Uterus (tissue), 2 donors: ENCODE measurements at regions not wholly inside any gene's neighbourhood (a gene's known extent, or its start where the extent isn't known, plus 50 kb on each side); places are given as distances from the start of the nearest gene placed in this dataset.

Source experiments
- POLR2A ChIP-seq, 2 donors: fragments of 450-650 bp; IDR thresholded peaks; one replicate each; pipeline ENCODE4 v1.6.1; 2016; ENCODE audit warnings: antibody characterized with exemption in 2 of 2, mild to moderate bottlenecking in 1 of 2, moderate library complexity in 1 of 2
- TF ChIP-seq, protein P1 (sequence below), 4 experiments: fragments of 200-600 bp in 2 of 4; fragments of 450-650 bp in 2 of 4; sonication (generic) in 2 of 4; IDR thresholded peaks; one replicate each; pipeline ENCODE4 v1.5.1; 2016 to 2019; ENCODE audit warnings: antibody characterized with exemption in 4 of 4, mild to moderate bottlenecking in 2 of 4, moderate library complexity in 1 of 4

DNA sequence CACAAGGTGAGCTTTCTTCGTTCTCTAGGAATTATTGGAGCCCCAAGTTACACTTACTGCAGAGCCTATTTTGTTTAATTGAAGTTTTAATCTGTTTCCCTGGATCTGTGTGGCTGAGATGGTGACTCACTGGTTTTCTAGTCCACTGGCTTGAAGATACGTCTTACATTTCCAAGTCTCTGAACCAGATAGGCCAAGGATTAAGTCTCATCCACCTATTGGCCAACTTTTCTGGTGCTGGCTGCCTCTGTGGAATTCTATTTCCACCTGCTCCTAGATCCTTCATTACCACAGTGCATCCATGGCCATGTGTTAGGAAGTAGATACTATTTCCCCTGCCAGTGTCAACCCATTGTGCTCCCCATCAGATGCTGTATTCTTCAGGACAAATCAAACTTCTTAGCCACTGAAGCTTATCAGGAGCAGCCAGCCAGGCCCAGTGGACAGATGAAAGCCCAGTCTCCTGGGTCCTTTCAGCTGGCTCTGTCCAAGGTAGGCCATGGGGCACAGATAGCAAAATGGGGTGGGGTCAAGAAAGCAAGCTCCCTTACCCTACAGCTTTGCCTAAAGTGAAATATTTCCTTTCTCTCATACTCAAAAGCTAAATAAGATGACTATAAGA is 198.8 kb upstream of the TCF4 start:
- TF ChIP-seq, protein P1, sequence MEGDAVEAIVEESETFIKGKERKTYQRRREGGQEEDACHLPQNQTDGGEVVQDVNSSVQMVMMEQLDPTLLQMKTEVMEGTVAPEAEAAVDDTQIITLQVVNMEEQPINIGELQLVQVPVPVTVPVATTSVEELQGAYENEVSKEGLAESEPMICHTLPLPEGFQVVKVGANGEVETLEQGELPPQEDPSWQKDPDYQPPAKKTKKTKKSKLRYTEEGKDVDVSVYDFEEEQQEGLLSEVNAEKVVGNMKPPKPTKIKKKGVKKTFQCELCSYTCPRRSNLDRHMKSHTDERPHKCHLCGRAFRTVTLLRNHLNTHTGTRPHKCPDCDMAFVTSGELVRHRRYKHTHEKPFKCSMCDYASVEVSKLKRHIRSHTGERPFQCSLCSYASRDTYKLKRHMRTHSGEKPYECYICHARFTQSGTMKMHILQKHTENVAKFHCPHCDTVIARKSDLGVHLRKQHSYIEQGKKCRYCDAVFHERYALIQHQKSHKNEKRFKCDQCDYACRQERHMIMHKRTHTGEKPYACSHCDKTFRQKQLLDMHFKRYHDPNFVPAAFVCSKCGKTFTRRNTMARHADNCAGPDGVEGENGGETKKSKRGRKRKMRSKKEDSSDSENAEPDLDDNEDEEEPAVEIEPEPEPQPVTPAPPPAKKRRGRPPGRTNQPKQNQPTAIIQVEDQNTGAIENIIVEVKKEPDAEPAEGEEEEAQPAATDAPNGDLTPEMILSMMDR (IDR thresholded peaks at IDR 0.05): no peak
- no peak for TF ChIP-seq POLR2A (IDR thresholded peaks at IDR 0.05)
